ENCODE measurements at regions not wholly inside any gene's neighbourhood (a gene's known extent, or its start where the extent isn't known, plus 50 kb on each side); places are given as distances from the start of the nearest gene placed in this dataset.

GRCh38 chr5:165143741-165144140, 1638.3 kb downstream of the MAT2B start:
- DNase-seq = no peak

- no peak for DNase-seq
Observed at GRCh38 chr5:165149431-165149830, 1644.0 kb downstream of the MAT2B start.

GRCh38 chr5:165152058-165152457, 1646.6 kb downstream of the MAT2B start:
- DNase-seq = no peak

GRCh38 chr5:165157219-165157618, 1651.8 kb downstream of the MAT2B start:
- DNase-seq = no peak

GRCh38 chr5:165161204-165161603, 1655.8 kb downstream of the MAT2B start:
- DNase-seq = no peak

GRCh38 chr5:165163861-165164260, 1658.4 kb downstream of the MAT2B start:
- no peak for DNase-seq

GRCh38 chr5:165173651-165174050, 1668.2 kb downstream of the MAT2B start:
- no peak for DNase-seq

- no peak for DNase-seq
Observed at GRCh38 chr5:165175041-165175440, 1669.6 kb downstream of the MAT2B start.

GRCh38 chr5:165184183-165184582, 1678.8 kb downstream of the MAT2B start:
- no peak for DNase-seq

GRCh38 chr5:165185716-165186115, 1680.3 kb downstream of the MAT2B start:
- DNase-seq = no peak

GRCh38 chr5:165187815-165188214, 1682.4 kb downstream of the MAT2B start:
- no peak for DNase-seq

- no peak for DNase-seq
Observed at GRCh38 chr5:165188556-165189175, 1683.2 kb downstream of the MAT2B start.

- no peak for DNase-seq
Observed at GRCh38 chr5:165196961-165197360, 1691.5 kb downstream of the MAT2B start.

GRCh38 chr5:165201369-165201768, 1696.0 kb downstream of the MAT2B start:
- DNase-seq = no peak

GRCh38 chr5:165201771-165202518, 1696.5 kb downstream of the MAT2B start:
- DNase-seq = no peak

- DNase-seq = no peak
Observed at GRCh38 chr5:165202519-165202910, 1697.1 kb downstream of the MAT2B start.

- DNase-seq = no peak
Observed at GRCh38 chr5:165209101-165209727, 1703.8 kb downstream of the MAT2B start.

- no peak for DNase-seq
Observed at GRCh38 chr5:165224366-165225045, 1719.1 kb downstream of the MAT2B start.

- DNase-seq = no peak
Observed at GRCh38 chr5:165227515-165227914, 1722.1 kb downstream of the MAT2B start.

- DNase-seq = no peak
Observed at GRCh38 chr5:165228184-165228583, 1722.8 kb downstream of the MAT2B start.

- no peak for DNase-seq
Observed at GRCh38 chr5:165231821-165232508, 1726.5 kb downstream of the MAT2B start.

GRCh38 chr5:165232509-165233028, 1727.2 kb downstream of the MAT2B start:
- no peak for DNase-seq

- DNase-seq = no peak
Observed at GRCh38 chr5:165241811-165242210, 1736.4 kb downstream of the MAT2B start.
